UCSD-AML1 (cell line): ENCODE measurements at regions not wholly inside any gene's neighbourhood (a gene's known extent, or its start where the extent isn't known, plus 50 kb on each side); places are given as distances from the start of the nearest gene placed in this dataset.

Source experiments
- DNase-seq: peaks from one replicate; lab custom pipeline; 2025; ENCODE audit not compliant: unreplicated experiment; lab: John Stamatoyannopoulos, UW

DNA sequence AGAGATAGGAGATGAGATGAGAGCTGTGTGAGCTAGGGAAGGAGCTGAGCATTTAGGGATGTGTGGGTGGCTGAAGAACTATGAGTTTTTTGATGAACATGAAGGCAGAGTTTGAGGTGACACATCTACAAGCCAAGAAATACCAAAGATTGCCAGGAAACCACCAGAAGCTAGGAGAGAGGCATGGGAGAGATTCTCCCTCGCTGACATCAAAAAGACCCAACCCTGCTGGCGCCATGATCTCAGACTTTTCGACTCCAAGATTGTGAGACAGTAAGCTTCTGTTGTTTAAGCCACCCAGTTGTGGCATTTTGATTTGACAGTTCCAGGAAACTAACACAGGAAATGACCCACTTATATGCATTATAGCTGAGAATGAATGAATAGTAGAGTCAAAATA lies 790.9 kb downstream of the TFAP2A start:
- no peak for DNase-seq

DNA sequence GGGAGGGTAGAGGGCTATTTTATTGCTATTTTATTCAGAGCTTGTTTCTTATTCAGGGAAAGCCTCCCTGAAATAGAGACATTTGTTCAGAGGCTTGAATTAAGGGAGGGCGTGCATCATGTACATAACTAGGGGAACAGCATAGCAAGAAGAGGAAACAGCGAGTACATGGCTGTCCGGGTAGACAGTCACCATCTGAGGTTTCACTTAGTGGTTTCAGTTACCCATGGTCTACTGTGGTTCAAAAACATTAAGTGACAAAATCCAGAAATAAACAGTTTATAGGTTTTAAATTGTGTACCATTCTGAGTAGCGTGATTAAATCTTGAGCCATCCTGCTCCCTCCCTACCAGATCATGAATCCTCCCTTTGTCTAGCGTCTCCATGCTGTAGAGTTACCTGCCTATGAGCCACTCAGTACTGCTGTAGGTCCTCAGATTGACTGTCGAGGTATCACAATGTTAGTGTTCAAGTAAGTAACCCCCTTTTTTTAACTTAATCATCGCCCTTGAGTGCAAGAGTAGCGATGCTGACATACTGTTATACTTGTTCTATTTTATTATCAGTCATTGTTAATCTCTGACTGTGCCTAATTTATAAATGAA lies 791.5 kb downstream of the TFAP2A start:
- no peak for DNase-seq

DNA sequence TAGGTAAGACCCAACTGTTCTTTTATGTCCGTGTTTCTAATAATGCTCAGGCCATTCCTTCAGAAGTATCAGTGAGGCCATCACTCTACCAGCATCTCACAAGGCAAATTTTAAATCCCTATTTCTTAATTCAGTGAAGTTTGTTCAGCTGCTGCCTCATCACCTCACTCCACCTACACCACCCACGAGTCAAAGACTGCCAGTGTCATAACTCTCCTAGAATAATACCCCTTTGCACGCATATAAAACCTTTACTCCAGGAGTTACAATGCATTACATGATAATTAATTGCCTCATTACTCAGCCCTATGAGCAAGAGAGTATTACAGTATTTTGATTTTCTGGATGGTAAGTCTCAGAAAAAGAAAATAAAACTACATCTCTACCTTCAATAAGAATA lies 793.6 kb downstream of the TFAP2A start:
- DNase-seq: no peak

DNA sequence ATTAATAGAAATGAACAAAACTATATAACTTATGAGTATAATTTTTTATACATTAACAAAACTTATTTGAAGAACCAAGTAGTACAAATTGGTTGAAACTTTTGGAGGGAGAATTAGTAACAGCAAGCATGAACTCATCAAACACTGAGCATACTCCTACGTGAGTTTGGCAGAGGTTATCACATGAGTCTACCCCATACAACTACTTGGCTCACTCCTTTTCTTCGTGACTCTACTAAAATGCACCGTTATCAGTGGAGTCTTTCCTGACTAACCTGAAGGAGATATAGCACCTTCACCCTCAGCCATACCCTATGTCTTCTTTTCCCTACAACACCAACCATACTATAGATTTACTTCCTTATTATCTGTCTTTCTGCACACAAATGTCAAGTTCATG lies 794.2 kb downstream of the TFAP2A start:
- DNase-seq: no peak

DNA sequence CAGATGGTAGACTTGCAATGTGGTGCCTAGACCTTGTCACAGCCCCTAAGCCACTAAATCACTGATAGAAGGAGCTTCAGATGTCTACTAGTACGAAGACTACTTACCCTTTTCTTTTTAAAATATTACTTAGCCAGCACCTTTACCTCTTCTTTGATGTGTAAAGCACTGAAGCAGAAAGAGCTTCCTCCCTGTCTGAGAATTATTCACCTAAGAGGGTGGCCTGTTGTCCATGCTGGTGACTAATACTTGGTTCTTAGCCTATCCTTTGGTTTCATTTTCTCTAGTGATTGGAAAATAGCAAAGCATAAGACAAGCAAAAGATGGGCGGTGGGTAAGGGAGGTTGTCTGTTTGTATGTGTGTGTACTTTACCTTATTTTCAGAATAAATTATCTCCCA lies 794.6 kb downstream of the TFAP2A start:
- no peak for DNase-seq

DNA sequence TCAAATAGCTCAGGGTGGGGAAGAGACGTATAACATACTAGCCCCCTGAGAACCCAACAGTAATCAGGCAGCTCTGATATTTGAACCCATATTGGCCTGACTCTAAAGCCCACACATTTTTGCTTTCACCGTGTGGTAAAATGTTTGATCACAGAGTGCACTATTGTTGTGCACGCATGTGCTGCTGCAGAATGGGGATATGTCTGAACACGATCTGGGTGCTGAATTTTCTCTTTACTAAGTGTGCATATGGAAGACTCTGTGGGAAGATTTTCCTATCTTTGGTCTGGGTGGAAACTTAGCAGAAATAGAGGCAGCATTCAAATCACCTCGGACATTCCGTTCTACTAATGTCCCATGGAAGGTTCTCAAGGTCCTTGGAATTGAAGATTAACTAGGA lies 800.1 kb downstream of the TFAP2A start:
- no peak for DNase-seq

DNA sequence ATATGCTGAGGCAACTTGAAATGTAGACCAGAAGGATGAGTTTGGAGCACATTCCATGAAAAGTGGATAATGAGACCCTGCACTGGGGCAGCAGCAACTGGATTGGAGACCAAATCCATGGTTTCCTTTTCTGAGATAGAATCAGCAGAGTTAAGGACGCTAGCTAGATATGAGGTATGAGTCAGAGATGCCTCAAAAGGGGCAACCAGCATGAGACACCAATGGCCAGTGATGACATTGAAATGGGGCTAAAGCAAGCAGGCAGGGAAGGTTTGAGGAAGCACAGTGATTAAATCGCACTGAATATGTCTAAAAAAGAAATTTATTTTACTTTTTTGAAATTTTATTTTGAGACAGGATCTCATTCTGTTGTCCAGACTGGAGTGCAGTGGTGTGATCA lies 802.4 kb downstream of the TFAP2A start:
- DNase-seq: no peak

DNA sequence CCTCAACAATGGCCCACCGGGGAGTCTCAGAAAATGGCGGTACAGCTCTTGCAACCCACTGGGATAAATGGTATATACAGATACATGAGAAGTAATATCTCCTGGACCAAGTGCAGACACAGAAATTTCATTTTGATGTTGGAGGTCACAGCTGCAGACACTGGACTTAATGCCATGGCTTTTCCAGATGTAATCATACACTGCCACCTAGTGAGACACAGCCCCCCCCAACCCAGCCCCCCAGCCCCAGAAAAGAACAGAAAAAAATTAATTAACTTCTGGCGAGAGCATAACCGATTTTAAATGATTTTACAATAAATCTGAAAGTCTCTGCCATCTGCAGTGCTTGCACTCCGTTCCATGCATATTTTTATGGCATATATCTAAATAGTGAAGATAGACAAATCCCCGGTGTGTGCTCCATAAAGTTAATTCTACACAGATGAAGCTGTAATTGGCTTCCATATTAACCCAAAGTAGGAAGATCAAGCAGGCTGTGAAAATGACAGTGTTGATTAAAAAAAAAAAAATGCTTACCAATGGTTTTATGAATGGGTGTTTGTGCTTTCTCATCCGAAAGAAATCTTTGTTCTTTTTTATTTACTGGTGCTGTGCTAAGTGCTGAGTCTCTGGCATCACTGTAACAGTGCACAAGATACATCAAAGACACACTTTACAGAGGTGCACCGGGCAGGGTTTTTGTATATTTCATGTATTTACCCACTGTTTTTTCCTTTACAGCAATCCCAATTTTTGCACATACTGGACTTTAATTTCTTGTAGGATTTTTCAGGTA lies 804.1 kb downstream of the TFAP2A start:
- no peak for DNase-seq

DNA sequence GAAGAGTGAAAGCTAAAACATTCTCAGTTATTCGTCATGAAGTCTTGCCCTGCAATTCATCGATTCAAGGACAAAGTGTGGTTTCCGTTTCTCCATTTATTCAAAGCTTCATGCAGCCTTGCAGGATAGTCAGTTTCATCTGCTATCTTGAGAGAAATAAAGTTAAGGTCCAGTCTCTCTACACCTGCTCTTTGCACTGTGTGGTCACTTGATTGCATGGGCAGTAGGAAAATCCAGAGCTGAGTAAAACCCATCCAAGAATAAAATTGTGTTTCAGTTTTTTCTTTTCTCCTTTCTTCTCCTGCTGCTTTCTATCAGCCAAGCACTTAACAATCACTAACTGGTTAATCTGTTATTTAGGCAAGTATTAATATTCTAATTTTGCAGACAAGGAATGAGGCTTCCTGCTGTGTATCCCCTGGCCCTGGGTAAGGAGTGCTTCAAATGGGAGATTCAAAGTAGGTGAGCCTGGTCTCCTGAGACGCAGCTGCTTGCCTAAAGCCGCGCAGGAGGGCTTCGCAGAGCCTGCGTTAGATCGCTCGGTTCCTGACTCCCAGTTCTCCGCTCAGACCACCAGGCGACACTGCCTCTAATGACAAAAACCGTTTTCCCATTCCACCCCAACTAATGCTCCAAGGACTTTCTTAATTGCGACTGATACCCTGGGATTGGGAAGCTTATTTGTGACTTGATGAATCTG lies 808.3 kb downstream of the TFAP2A start:
- DNase-seq: no peak

DNA sequence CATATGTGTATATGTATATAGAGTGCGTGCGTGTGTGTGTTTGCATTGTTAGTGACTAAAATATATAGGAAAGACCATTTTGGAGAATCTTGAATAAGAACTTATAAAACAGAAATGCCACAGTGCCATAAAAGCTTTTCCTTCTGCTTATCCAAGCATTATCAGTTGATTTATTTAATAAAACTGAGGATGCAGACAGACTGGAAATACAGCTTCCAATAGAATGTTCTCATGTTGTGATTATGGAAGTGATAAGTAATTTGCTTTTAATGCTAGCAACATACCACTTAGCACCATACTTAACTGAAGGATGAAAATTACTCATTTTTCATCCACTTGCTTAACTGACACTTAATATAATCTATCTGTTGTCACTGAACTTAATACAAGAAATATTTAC lies 820.1 kb downstream of the TFAP2A start:
- DNase-seq: no peak

DNA sequence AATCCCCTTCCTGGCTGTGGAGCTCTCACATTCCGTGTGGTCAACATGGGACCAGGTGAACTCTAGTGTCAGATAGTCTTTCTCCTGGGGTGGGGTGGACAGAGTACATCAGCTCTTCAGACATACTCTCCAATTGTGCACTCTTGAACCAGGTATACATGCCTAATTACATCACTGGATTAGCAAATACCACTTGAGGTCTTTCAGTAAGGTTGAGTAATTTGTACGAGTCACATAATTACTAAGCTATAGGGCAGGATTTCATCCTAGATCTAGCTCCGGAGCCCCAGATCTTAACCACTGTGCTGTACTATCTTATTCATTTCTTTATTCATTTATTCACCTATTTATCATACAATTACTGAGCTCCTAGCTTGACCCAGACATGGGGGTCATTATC lies 821.3 kb downstream of the TFAP2A start:
- DNase-seq: no peak

DNA sequence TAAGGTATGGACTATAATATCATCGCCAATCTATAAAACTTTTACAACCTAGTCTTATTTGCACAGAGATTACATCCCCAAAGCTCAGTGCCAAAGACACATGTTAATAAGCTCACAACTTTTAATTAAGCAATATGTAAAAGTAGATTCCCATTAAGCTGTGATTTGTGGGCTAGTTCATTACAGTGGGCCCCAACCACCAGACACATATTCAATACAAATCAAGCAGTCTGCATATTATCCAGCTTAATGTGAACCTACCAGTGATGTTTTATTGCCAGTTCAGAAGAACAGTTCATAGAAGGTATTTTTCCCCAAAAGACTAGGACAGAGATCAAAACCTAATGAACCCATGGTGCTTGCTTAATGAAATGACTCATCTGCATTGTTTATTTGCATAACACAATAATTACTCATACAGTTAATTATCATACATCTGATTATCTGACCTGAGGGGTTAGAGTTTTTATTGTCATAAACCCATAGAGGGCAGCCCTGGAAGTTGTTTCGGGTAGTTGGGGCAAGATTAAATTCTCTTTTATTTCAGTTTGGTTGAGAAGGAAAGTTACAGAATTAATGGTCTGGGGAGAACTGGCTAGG lies 831.0 kb downstream of the TFAP2A start:
- DNase-seq: no peak

DNA sequence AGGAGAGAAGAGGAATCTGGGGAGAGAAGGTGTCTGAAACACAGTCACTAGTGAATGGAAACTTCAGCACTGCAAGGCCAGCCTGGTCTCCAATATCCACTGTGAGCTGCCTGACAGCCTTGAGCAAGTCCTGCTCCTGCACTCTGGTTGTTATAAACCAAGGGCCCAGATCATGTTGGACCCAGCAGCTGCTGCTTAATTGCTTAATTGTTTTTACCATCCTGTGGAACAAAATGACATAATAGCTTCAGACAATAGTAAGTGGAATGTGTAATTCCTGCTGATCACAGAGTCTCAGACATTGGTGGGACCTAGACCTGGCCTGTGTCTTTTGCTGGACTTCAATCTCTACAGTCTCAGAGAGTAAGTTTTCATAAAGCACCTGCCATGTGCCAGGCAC lies 833.7 kb downstream of the TFAP2A start:
- DNase-seq: no peak

DNA sequence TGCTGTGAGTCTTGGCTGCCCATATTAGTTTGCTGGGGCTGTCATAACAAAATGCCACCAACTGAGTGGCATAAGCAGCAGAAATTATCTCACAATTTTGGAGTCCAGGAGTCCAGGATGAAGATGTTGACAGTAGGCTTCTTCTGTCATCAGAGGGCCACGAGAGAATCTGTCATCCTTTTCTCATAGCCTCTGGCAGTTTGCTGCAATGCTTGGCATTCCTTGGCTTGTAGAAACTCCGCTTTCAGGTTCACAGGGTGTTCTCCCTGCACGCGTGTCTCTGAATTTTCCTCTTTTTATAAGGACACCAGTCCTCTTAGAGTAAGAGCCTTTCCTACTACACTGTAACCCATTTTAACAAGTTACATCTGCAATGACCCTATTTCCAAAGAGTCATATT lies 838.4 kb downstream of the TFAP2A start:
- DNase-seq: no peak

DNA sequence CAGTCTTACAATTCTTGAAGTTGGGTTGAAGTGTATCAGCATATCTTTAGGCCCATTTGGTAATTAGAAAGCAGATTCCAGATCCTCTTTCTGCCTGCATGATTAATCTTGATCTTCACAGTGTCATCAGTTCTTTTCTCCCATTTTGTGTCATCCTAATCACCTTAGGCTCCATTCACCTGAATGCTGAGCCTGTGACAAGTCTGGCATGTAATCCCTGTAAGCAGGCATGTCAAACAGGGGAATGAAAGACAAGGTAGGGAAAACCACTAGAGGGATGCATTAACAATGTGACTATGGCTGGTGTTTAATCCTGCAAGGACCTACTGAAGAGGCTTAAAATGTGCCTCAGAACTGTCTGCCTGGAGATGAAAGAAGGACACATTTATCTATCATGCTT lies 848.8 kb downstream of the TFAP2A start:
- DNase-seq: no peak

DNA sequence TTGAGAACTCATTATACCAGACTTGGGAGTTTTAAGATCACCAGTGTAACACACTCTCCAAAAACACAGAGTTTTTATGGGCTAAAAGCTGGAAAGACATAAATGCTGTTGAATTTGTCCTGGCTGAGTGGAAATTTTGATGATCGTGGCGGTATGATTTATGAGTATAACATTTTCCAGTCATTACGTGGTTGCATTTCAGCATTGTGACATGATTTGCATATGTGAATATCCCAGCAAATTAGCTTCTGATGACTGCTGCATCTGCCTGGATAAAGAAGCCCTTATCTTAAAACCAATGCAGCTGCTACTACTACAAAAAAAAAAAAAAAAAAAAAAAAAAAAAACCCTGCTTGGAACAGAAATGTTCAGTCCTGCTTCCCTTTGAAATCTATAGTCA lies 850.9 kb downstream of the TFAP2A start:
- no peak for DNase-seq

DNA sequence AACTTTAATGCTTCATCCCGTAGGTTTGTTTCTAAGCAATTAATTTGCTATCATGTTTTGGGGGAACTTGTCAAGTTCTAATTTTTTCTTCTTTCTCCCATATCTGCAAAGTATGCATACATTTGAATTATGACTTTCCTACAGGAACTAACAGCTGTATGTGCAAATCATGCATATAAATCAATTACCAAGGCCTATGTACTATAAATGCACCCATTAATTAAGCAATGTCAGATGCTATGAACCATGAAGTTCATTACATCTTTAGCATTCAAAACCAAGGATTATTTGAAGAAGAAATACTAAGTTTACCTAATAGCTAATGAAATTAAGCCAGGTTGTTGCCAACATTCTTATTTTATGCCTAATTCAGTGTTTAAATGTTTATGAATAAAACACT lies 851.3 kb downstream of the TFAP2A start:
- DNase-seq: no peak

DNA sequence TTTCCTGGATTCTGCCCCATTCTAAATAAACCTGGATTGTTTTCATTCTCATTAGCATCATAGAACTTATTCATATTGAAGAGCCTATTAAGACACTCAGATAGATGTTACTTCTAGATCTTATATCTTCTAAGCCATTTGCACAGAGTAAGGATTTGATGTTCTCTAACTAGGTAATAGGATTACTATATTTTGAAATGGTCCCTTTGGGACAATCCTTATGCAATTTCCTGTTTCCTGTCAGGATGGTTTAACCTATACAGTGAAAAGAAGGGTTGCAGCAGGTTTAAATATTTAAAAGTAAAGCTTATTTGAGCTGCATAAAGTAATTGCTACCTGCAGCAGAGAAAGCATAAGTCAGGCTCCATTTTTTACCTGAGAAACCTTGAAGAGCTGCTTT lies 860.1 kb downstream of the TFAP2A start:
- DNase-seq: no peak

DNA sequence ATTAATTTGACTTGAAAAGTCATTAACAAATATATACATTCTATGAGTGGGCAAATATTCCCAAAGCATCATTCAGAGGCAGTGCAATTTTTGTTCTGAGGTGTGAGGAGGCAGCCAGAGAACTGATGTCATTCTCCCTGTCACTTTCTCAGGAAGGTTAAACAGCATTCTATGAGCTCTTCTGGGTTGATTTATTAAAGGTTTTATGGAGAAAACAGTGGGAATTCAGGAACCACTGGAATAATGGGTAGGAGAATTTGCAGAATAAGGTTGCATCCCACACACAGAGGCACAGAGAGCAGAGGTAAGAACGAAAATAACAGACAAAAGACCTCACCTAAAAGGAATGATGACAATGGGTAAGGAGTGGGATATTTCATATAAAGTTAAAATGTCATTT lies 860.6 kb downstream of the TFAP2A start:
- no peak for DNase-seq

DNA sequence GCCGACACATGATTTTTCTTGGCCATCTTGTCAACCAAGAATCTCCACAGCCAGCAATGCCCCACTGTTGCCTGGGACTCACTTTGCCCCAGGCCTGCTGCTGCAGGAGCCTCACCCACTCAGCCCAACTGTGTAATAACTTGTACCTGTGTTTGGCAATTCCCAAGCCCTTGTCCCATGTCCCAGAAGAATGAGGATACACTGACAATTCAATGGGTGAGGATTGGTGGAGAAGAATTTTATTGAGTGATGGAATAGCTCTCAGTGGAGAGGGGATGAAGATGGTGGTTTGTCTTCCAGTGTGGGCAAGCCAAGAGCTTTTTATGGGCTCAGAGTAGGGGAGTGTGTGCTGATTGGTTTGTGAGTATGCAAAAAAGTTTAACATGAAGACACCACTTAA lies 861.9 kb downstream of the TFAP2A start:
- DNase-seq: no peak

DNA sequence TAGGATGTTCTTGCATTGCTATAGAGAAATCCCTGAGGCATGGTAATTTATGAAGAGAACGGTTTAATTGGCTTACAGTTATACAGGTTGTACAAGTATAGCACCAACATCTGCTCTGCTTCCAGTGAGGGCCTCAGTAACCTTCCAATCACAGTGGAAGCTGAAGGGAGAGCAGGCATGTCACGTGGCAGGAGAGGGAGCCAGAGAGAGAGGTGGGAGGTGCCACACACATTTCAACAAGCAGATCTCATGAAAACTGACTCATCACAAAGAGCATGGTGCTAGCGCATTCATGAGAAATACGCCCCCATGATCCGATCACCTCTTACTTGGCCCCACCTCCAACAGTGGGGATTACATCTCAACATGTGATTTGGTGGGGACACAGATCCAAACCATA lies 871.2 kb downstream of the TFAP2A start:
- DNase-seq: no peak

DNA sequence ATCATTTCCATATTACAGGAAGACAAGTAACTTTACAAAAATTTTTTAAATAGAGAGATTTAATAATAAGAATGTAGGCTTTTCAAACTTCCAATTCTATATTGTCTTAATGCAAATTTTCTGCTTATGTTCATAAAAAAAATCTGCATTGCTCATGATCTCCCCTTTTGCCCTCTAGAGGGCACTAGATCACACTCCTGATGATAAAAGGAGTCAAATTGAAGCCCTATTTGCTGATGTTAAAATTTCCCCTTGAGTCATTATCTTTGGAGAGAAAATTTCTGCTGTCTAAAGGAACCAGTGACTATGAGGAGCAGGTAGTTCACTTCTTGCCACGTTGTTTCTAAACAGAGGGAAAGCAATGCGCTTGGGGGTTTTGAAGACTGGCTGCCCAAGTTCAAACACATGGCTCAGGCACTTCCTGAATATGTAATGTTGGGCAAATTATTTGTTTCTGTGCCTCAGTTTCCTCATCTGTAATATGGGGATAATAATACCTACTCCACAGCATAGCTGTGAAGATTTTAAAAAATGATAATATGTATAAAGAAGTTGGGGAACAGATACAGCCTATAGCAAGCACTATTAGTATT lies 874.2 kb downstream of the TFAP2A start:
- no peak for DNase-seq
